A673 (cell line): ENCODE measurements at regions not wholly inside any gene's neighbourhood (a gene's known extent, or its start where the extent isn't known, plus 50 kb on each side); places are given as distances from the start of the nearest gene placed in this dataset.

Source experiments
- BruUV-seq: library from RNA; stranded (reverse); fragments of 400-500 nt; replicated peaks from 2 replicates; lab custom pipeline; 2021; lab: Mats Ljungman, UMichigan
- CTCF ChIA-PET: fragments of 300-600 bp; sonication (Branson Sonifier 250); formaldehyde crosslinking; loops from one replicate; lab custom pipeline; 2022; ENCODE audit warnings: antibody characterized with exemption; lab: Charles Lee
- POLR2A ChIA-PET: fragments of 300-600 bp; sonication (Branson Sonifier 250); formaldehyde crosslinking; loops from one replicate; lab custom pipeline; 2022; ENCODE audit warnings: antibody characterized with exemption; ENCODE audit not compliant: low non-redundant PET; lab: Charles Lee
- DNase-seq: peaks from one replicate; pipeline ENCODE4 v3.0.0-alpha.2; 2015; ENCODE audit warnings: low spot score
- H3K27ac ChIP-seq: fragments of 200-600 bp; sonication (generic); 2 replicates; pipeline ENCODE4 v1.5.1; 2016; ENCODE audit warnings: mixed run types, low read depth, mild to moderate bottlenecking, mixed read lengths, antibody characterized with exemption, low read length; ENCODE audit not compliant: poor library complexity, severe bottlenecking
- H3K27me3 ChIP-seq: fragments of 200-600 bp; sonication (generic); replicated peaks from 2 replicates; pipeline ENCODE4 v1.6.1; 2017; ENCODE audit warnings: mixed run types, low read depth, mild to moderate bottlenecking, mixed read lengths, antibody characterized with exemption, low read length; ENCODE audit not compliant: insufficient read depth, poor library complexity
- H3K36me3 ChIP-seq: fragments of 200-600 bp; sonication (generic); 2 replicates; pipeline ENCODE4 v1.6.1; 2016; ENCODE audit warnings: mixed run types, mild to moderate bottlenecking, mixed read lengths, antibody characterized with exemption, low read length; ENCODE audit not compliant: insufficient read depth, poor library complexity, severe bottlenecking
- H3K4me1 ChIP-seq: fragments of 200-600 bp; sonication (generic); 2 replicates; pipeline ENCODE4 v1.6.1; 2017; ENCODE audit warnings: mixed run types, mild to moderate bottlenecking, mixed read lengths, antibody characterized with exemption, low read length; ENCODE audit not compliant: insufficient read depth, poor library complexity, severe bottlenecking
- H3K4me3 ChIP-seq: fragments of 200-600 bp; sonication (generic); 2 replicates; pipeline ENCODE4 v1.5.1; 2016; ENCODE audit warnings: low read depth, mixed run types, mild to moderate bottlenecking, mixed read lengths, low read length; ENCODE audit not compliant: poor library complexity, severe bottlenecking
- H3K9me3 ChIP-seq: fragments of 200-600 bp; sonication (generic); 2 replicates; pipeline ENCODE4 v1.6.1; 2016; ENCODE audit warnings: mixed run types, low read depth, mild to moderate bottlenecking, mixed read lengths, antibody characterized with exemption, low read length; ENCODE audit not compliant: poor library complexity, severe bottlenecking
- CTCF ChIP-seq: fragments of 300-800, 200-600 bp; sonication (generic); conservative IDR thresholded peaks from 2 replicates; pipeline ENCODE4 v1.5.1; 2017; ENCODE audit warnings: low read depth, mild to moderate bottlenecking, antibody characterized with exemption, low read length, moderate library complexity, mixed read lengths
- EZH2 ChIP-seq: fragments of 200-600 bp; sonication (generic); IDR thresholded peaks from 2 replicates; pipeline ENCODE4 v1.6.1; 2017; ENCODE audit warnings: borderline replicate concordance, low read depth, mild to moderate bottlenecking, mixed read lengths, antibody characterized with exemption, low read length; ENCODE audit not compliant: poor library complexity, severe bottlenecking
- intact Hi-C: fragments of 100-400 bp; cut with micrococcal nuclease; formaldehyde crosslinking; loops from one replicate; pipeline ENCODE4 v1.10.0; 2022; ENCODE audit not compliant: unreplicated experiment

GRCh38 chr3:89586676-89587075, 479.3 kb downstream of the EPHA3 start:
- CTCF ChIA-PET = no interaction called here
- TF ChIP-seq EZH2 (no peak), CTCF (no peak)

GRCh38 chr3:89606151-89606550, 498.7 kb downstream of the EPHA3 start:
- no TSS peak for BruUV-seq
- no peak overlapping the region for H3K27ac ChIP-seq
- H3K4me1 ChIP-seq = no peaks in the 10 kb centered on the region
- ChIA-PET POLR2A (no interaction called here), CTCF (no interaction called here)
- TF ChIP-seq EZH2 (no peak), CTCF (no peak)
- H3K36me3 ChIP-seq = no peaks in the 10 kb centered on the region
- DNase-seq = peak; percentile 47
- intact Hi-C loops = no loop called here
- no peak overlapping the region for H3K4me3 ChIP-seq
- no peaks in the 10 kb centered on the region for H3K27me3 ChIP-seq
- H3K9me3 ChIP-seq = no peaks in the 10 kb centered on the region

More at GRCh38 chr3:89586676-89587075, 479.3 kb downstream of the EPHA3 start:
- no peak for DNase-seq
- POLR2A ChIA-PET = no interaction called here
- intact Hi-C loops = no loop called here
- Histone ChIP-seq H3K36me3 (no peaks in the 10 kb centered on the region), H3K27ac (no peak overlapping the region), H3K4me1 (no peaks in the 10 kb centered on the region), H3K27me3 (no peaks in the 10 kb centered on the region), H3K4me3 (no peak overlapping the region), H3K9me3 (no peaks in the 10 kb centered on the region)
- no TSS peak for BruUV-seq

- Histone ChIP-seq H3K9me3 (no peaks in the 10 kb centered on the region), H3K36me3 (no peaks in the 10 kb centered on the region)
- peak; percentile 11 for DNase-seq
These were observed 504.6 kb downstream of the EPHA3 start for GRCh38 chr3:89612027-89612426.

More at GRCh38 chr3:89612027-89612426, 504.6 kb downstream of the EPHA3 start:
- Histone ChIP-seq H3K27ac (no peak overlapping the region), H3K4me1 (no peaks in the 10 kb centered on the region), H3K27me3 (no peaks in the 10 kb centered on the region), H3K4me3 (no peak overlapping the region)
- BruUV-seq = no TSS peak
- CTCF ChIA-PET = no interaction called here
- TF ChIP-seq EZH2 (no peak), CTCF (no peak)
- intact Hi-C loops = no loop called here
- POLR2A ChIA-PET = no interaction called here
